HG02973 (cell line): ENCODE measurements at regions not wholly inside any gene's neighbourhood (a gene's known extent, or its start where the extent isn't known, plus 50 kb on each side); places are given as distances from the start of the nearest gene placed in this dataset.

Source experiments
- ATAC-seq: cut with Tn5 transposase; IDR thresholded peaks from one replicate; pipeline ENCODE4 v1.9.1; 2021; ENCODE audit warnings: moderate library complexity; ENCODE audit not compliant: unreplicated experiment

DNA sequence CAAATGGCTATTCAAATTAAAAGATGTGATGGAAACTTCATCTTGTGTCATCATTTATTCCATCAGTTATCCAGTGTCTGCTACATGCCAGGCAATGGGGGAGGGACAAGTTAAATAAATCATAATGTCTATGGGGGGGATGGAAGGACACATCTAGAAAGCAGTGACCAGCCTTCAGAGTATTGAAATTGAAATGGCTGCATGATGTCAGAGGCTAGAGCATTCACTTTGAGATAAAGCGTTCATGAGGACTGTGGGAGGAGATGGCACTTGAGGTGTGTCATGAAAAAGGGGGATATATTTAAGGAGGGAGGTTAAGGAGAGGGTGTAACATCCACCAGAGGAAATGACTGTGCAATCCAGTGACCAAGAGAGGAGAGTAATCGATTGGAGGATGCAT, 50.6 kb downstream of the SLIT2 start:
- ATAC-seq: no peak

DNA sequence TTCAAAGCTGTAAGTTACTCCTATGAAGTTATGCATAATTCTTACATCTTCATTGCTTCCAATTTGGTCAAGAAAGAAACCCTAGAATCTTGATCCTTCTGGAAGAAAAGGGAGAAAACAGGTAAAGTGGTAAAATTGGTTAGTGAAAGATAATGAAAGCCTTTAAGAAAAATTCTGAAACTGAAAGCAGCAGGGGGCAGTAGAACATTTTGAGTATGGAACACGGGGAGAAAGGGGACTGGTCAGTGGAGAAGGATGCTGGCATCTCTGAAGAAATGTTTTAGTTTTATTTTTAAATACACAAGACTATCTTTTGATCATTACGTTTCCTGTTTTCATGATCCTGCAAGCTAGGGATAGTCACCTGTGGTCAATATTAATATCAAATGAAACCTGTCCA, 54.3 kb downstream of the SLIT2 start:
- ATAC-seq: no peak

DNA sequence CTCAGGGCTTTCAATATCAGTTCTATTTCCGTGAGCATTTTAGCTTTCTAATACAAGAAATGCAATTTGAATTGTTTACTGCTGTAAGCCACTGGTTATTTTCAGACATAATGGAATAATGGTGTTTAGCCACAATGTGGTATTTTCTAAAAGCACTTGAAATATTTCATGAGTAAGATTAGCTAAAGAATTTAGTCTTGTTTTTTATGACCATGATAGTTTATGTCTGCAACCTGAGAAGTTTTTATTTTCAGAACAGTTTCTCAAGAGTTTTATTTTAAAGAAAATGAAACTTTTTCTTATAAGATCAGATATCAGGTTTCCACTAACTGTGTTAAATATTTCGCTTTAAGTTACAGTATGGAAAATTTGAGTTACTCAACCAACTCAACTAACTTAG, 60.2 kb downstream of the SLIT2 start:
- no peak for ATAC-seq

DNA sequence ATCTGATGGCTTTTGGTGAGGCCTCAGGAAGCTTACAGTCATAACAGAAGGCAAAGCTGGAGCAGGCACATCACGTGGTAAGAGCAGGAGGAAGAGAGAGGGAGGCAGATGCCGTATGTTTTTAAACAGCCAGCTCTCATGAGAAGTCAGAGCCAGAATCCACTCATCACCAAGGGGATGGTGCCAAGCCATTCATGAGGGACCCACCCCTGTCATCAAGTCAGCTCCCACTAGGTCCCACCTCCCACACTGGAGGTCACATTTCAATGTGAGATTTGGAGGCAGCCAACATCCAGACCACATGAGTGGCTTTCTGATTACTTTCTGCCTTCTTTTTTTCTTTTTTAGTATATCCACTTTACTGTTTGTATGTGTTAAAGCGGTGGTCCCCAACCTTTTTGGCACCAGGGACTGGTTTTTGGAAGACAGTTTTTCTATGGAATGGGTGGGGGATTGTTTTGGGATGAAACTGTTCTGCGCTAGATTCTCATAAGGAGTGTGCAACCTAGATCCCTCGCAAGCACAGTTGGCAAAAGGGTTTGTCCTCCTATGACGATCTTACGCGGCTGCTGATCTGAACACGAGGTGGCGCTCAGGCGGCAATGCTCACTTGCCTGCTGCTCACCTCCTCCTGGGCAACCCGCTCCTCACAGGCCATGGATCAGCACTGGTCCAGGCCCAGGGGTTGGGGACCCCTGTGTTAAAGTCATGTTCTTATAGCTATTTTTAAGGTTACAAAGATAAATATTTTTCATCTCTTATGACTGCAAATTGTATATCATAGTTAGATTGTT, 61.7 kb downstream of the SLIT2 start:
- no peak for ATAC-seq

DNA sequence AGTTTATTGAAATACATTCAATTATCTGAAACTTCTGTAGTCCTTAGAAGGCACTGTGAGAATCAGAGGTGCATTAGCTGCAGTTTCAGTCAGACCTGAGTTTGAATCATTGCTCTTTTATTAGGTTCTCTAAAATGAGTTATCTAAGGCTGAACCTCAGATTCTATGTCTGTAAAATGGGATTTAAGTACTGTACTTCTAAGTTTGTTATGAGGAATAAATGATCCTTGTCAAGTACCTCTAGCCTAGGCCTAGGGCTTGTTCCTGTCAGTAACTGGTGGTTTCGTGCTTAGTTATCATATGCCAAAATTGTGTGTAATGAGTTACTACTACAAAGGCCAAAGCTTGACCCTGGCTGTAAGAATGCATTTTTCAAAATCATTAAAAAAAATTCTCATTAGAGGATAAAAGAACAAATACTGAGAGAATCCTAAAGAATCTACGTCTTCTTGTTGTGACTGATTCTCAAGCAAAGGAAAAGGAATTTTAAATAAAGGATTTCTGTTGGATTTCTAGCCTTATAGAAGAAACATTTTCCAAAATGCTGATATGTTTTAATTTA, 65.8 kb downstream of the SLIT2 start:
- no peak for ATAC-seq

DNA sequence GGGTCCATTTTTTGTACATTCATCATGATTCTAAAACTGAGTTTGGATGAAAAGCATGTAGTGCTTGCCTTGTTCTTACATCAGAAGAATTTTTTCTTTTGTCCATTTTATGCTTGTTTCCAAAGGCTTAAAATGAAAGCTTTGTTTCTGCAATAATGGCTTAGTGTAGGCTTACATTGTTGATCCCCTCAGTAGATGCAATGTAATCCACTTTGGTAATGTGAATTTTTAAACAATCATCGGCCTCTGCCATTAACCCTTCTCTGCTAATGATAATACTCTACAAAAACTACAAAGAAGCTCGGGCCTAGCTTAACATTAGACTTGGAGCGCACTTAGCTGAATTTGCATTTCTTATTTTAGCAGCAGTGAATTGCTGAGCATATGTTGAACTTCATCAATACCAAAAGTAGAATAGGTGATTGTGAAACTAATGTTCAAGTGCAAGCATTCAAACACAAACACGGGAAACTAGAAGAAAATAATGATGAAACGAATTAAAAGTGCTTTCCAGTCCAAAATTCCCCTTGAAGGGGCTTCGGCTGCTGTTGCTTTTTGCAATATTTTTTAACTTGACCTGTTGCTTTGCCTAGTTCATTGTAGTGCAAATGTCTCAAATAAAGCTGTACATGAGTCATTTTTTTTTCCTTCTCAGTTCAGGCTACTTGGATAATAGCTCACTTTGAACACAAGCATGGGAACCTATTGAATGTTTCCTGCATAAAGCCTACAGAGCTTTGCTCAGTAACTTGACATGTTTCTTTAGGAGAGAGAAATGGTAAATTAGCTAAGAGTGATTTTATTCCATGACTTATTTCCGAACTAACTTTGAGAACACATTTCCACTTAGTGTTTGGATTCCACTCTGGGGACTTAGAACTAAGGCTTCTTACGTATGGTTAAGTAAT, 66.5 kb downstream of the SLIT2 start:
- no peak for ATAC-seq

DNA sequence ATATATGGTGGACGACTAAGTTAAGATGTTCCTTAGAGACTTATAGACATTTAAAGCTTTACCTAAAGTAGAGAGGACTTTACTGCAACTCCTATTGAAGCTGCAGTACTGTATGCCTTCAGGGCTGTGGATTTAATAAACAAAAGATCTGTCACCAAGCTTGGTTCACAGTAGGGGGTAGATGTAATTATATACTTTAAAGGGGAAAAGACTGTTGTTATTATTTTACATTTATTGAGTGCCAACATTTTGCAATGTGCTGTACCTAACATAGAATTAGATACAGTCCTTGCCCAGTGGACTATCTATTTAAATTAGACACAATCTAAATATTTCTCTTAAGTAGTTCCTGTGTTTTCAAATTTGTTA, 67.2 kb downstream of the SLIT2 start:
- ATAC-seq: no peak

DNA sequence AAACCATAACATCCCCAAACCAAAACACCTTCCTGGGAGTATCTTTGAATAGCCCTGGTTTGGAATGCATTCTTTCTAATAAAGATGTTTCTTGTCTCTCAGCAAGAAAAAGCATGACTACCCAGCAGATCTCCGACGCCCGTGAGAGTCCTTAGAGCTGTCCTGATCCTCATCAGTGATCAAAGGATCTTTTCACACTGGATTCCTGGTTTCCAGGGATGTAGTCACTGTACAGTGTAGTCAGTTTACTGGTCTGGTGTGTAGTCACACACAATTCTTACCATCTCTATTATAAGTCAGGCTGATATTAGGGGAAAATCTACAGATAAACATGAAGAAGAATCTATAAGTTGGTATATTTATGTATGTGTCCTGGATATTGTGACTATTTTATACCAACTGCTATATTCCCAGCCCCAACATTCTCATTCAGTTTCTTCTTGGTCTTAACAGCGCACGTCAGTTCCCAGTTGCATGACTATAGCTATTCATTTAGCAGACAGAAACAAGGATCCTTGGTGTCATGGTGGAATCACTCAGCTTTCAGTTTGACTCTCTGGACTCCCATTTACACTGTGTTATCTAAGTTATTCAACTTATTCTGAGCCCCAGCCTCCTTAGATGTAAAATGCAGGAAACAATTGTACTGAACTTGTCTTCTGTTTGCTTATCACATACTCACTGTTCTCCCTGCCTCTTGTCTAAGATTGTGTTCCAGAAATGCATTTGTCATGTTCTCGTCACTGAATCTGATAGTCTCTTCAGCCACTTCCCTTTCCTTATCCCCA, 68.3 kb downstream of the SLIT2 start:
- ATAC-seq: no peak

DNA sequence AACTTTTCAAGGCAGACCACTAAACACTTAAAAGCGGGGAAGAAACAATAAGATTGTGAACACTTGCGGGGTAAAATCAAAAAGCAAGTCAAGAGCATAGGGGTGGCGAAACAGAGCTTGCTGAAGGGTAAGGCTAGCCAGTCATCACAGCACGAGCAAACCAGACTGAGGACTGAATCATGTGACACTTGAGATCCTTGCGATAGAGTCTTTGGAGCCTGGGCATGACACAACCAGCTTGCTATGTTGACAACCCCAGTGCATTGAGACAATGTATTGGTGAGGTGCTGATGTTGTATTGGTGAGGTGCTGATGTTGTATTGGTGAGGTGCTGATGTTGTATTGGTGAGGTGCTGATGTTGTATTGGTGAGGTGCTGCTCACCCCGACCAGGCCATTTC, 72.3 kb downstream of the SLIT2 start:
- no peak for ATAC-seq

DNA sequence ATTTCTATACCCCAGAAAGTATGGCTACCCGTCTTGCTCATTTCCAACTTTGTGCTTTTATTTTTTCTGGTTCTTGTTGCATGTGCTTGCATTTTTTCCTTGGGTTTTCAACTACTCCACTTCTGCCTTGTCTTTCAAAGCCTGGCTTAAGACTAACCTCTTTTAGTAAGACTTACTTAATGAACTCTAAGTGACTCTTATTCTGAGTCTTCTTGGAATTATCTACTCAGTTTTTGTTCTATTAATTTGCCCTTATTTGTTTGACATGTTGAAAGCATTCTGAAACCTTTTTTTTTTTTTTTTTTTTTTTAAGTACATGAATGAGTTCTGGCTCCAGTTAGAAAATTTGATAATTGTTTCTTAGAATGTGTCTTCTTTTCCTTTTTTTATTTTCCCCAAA, 74.8 kb downstream of the SLIT2 start:
- ATAC-seq: no peak

DNA sequence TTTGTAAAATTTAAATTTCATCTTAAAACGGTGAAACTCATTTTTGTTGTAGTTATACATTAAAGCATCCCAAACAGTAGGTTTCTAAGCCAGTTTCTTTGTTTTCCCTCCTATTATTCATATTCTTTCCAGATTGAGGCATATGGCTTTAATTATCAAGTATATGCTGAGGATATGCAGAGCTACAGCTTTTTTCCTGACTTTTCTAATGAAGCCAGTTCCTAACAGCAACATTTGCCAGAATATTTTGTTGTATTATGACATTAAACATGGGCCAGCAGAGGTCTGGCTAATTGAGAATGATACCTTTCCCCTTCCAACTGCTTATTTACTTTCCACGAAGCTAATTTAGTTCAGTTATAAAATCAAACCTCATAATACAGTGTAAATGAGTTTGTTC, 75.3 kb downstream of the SLIT2 start:
- ATAC-seq: no peak

DNA sequence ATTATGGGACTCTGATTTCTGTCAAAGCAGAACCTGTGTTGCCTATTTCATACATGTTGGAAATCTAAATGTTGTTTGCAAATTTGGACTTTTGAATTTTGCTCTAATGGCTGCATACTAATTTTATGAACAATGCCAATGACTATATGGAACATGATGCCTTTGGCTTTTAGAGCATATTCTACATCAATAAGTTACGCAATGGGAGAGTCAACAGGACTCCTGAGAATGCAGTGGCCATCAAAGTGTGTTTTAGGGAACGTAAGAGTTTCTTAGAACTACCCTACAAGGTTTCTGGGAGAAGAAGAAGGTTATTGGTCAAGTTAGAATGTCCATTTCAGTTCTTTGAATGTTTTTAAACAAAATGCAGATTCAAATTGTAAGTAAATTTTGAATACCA, 76.1 kb downstream of the SLIT2 start:
- ATAC-seq: no peak

DNA sequence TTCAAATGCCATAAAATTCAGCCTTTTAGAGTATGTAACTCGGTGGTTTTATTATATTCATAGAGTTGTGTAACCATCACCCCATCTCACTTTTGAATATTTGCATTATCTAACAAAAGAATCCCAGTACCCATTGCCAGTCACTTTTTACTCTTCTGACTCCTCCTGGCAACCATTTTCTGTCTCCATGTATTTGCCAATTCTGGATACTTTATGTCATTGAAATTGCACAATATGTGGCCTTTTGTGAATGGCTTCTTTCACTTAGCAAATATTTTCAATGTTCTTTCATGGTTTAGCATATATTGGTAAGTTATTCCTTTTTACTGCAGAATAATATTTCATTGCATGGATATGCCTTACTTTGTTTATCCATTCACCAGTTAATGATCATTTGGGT, 79.9 kb downstream of the SLIT2 start:
- no peak for ATAC-seq

DNA sequence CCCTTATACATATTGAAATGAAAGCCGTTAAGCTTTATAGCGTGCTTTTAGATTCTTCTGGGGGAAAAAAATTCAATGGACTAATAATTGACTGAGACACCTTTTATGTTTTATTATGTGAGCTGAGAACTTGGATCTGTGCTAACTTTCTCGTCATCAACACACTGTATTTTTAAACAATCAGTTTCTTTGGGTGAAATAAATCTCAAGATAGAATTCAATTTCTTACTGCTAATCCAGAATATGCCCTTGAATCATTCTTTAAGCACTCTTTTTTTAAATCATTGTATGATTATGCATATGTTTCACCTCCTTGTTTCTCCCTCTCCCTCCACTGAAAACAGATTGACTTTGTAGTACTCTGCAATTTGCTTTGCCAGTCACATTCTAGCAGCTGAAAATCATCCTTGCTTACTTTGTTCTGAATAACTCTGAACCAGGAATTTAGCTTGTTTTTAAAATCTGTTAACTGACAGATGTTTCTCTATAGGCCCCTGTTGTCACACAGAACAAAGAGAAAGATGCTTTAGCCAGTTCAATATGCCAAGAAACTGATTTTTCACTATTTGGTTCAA, 81.5 kb downstream of the SLIT2 start:
- no peak for ATAC-seq

DNA sequence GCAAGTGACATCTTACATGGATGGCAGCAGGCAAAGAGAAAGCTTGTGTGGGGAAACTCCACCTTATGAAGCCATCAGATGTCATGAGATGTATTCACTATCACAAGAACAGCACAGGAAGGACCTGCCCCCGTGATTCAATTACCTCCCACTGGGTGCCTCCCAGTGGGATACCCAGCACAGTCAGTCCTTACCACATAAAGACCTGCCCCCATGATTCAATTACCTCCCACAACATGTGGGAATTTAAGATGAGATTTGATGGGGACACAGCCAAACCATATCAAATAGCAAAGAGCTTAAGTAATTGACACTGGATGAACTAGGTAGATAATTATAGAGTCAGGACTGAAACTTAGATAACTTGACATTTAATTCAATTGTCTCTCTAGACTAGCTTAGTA, 85.6 kb downstream of the SLIT2 start:
- ATAC-seq: no peak

DNA sequence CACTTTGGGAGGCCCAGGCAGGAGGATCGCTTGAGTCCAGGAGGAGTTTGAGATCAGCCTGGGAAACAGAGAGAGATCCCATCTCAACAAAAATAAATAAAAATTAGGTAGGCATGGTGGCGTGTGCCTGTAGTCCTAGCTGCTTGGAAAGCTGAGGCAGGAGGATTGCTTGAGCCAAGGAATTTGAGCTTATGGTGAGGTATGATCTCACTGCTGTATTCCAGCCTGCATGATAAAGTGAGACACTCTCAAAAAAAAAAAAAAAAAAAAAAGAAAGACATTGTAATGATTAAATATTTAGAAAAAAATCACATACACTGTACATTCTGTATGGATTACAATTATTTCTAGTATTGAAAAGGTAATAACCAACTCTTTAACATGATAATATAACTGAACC, 87.1 kb downstream of the SLIT2 start:
- ATAC-seq: no peak

DNA sequence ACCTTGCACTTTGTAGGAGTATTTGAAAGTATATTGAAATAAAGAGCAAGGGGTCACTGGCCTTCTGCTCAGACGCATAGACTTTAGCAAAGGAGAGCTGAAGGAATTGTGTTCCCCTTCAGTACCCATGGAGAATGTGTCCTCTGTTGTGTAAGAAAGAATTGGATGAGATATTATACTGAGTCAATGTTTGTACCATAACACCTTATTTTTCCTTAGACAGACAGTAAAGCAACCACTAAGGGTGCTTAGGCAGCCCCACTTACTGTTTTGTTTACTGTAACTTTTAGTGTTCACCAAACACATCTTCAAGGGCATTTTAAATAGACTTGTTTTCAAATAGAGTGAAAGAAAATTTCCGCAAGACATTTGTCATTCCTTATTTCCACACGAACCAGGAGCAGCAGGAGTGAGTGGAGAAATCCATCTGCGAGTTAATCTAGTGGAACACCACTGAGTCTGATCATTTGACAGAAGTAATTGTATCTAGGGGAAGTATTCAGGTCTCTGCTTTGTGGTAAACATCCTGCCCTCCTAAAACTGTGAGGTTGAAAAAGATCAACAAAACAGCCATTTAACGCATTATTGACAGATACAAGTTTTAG, 89.5 kb downstream of the SLIT2 start:
- ATAC-seq: no peak

DNA sequence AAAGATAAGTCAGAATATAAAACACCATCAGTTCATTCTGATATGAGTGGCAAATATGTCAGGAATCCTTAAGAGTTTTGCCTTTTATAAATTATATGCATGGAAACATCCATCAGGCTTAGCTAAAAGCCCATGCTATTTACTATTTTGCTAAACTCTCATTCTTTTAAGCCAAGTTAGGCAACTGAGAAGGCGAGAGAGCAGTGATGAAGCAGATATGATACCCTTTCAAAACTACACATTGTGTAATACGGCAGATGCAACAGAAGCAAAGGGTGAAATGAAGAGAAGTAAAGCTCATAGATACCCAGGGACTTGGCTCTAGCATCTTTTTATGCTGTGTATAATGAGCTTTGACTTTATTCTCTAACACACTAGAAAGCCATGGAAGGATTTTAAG, 95.8 kb downstream of the SLIT2 start:
- ATAC-seq: no peak

DNA sequence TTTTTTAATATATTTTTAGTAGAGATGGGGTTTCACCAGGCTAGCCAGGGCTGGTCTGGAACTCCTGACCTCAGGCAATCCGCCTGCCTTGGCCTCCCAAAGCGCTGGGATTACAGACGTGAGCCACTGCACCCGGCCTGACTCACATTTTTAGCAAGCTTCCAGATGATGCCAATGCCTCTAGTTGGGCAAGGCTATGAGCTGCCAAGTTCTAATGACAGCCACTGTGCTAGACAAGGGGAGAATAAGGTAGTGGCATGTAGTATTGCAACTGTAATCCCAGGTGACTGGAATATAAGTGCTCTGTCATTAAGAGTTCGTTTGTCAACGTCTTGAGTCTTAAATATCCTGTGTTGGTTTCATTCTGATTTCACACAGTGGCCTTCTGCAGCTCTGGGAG, 96.7 kb downstream of the SLIT2 start:
- no peak for ATAC-seq

DNA sequence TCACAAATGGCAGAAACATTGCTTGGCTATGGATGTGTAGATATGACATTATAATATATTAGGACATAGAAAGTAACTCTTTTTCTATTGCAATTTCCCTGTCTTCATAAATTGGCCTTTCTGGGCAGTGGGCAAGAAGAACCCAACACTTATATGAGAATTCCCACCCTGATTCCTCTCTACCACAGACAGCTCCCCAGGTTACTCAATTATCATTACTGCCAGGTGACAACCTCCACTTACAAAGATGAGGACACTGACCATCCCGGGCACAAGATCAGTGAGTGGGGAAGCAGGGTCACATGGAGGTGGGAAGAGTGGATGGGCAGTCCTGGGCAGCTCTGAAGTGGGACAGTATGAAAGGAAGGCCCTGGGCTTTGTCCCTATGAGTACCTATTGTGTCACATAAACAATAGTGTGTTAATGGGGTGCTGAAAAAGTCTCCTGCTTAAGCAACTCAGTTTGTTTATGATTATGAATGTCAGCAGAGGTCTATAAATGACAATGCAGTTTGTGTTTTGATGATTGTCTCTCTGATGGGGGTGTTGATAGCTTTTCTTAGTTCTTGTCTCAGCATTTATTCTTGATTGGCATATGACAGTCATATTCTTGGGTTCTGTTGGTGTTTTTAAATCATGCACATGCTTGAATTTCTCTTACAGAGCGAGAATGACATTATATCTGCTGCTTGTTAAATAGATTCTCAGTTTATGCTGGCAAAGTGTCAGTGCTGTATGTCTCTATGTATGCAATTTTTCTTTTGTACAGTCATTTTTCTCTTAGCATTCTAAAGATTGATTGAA, 99.9 kb downstream of the SLIT2 start:
- no peak for ATAC-seq
